ENCODE measurements at regions not wholly inside any gene's neighbourhood (a gene's known extent, or its start where the extent isn't known, plus 50 kb on each side); places are given as distances from the start of the nearest gene placed in this dataset.

DNA sequence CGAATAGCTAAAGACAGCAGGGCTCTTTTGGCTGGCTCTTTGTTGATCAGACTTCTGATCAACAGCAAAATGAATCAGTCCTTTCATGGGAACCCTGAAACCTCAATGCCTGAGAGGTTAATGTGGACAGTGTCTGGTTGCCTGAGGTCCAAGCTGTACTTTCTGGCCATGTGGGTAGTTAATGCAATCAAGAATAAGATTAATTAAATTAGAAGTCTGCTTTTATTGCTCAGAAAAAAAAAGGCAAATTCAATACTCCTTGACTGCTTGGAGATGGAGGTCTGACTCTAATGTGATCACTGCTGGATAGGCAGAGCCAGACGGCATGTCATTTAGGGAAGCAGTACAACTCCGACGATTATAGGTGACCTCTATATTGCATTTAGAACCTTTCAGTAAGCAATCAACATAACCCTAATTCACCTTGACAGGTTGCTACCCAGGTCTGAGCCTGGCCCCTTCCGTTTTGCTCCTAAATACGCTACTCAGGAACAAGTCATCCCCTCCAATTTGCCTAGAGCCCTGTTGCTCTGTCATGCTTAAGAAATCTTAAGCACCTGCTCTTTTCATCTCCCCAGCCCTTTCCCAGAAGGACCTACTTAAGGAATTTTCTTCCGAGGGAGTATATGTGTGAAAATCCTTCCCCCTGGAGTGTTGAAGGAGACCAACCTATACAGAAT lies 370.0 kb upstream of the SPTLC3 start:
- H2AFZ ChIP-seq (ENCODE audit: low read depth, low read length), result no peak overlapping the region
- TF ChIP-seq, protein P1, sequence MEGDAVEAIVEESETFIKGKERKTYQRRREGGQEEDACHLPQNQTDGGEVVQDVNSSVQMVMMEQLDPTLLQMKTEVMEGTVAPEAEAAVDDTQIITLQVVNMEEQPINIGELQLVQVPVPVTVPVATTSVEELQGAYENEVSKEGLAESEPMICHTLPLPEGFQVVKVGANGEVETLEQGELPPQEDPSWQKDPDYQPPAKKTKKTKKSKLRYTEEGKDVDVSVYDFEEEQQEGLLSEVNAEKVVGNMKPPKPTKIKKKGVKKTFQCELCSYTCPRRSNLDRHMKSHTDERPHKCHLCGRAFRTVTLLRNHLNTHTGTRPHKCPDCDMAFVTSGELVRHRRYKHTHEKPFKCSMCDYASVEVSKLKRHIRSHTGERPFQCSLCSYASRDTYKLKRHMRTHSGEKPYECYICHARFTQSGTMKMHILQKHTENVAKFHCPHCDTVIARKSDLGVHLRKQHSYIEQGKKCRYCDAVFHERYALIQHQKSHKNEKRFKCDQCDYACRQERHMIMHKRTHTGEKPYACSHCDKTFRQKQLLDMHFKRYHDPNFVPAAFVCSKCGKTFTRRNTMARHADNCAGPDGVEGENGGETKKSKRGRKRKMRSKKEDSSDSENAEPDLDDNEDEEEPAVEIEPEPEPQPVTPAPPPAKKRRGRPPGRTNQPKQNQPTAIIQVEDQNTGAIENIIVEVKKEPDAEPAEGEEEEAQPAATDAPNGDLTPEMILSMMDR (IDR thresholded peaks at IDR 0.05; ENCODE audit: insufficient read depth, low read depth, low read length), result no peak
- no peak for TF ChIP-seq EZH2 (IDR thresholded peaks at IDR 0.05; ENCODE audit: insufficient read depth, low read length)
- no peak for FAIRE-seq
- Mint-ChIP-seq H3K9me3 (ENCODE audit: unreplicated experiment) (no peaks in the 10 kb centered on the region), H3K4me3 (ENCODE audit: unreplicated experiment) (no peak overlapping the region), H3K27ac (ENCODE audit: unreplicated experiment) (no peak overlapping the region), H3K4me1 (ENCODE audit: low read depth, unreplicated experiment) (no peaks in the 10 kb centered on the region), H3K36me3 (ENCODE audit: low read depth, unreplicated experiment) (no peaks in the 10 kb centered on the region), H3K27me3 (ENCODE audit: low read depth, unreplicated experiment) (no peaks in the 10 kb centered on the region)
- no peaks in the 10 kb centered on the region for H4K20me1 ChIP-seq (ENCODE audit: insufficient read depth, low read length)
- H3K27ac ChIP-seq (ENCODE audit: low read depth, low read length), result no peak overlapping the region
- no peak overlapping the region for H3K4me3 ChIP-seq (ENCODE audit: insufficient read depth, low read depth, low read length)
- no peak for DNase-seq (ENCODE audit: low read depth)
- H3K4me2 ChIP-seq (ENCODE audit: low read length), result no peak overlapping the region
- H3K9ac ChIP-seq (ENCODE audit: low read length), result no peak overlapping the region
- no peaks in the 10 kb centered on the region for H3K79me2 ChIP-seq (ENCODE audit: insufficient read depth, low read length)
- no peaks in the 10 kb centered on the region for H3K27me3 ChIP-seq (ENCODE audit: insufficient read depth, low read length)
- H3K4me1 ChIP-seq (ENCODE audit: insufficient read depth, low read length), result no peaks in the 10 kb centered on the region
- no peaks in the 10 kb centered on the region for H3K36me3 ChIP-seq (ENCODE audit: insufficient read depth, low read length)
- H3K9me3 ChIP-seq (ENCODE audit: insufficient read depth, low read depth, low read length), result no peaks in the 10 kb centered on the region

DNA sequence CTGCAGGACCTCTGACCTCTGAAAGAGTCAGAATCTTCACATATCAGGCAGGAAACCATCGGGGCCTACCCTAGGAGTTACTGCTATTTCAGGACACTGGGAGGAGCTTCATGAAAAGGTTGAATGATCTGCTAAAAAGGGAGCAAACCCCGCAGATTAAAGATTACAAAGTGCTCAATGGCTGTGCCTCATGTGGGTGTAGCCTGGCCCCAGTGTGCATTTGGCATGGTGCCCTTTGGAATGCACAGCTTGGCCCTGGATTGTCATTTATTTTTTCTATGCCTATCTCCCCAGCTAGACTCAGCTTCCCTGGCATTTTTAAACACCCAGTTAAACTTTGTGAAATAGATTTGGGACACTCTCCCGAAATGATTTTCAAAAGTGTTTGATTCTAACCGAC lies 368.5 kb upstream of the SPTLC3 start:
- Mint-ChIP-seq H3K4me1 (ENCODE audit: low read depth, unreplicated experiment) (no peaks in the 10 kb centered on the region), H3K27ac (ENCODE audit: unreplicated experiment) (no peak overlapping the region), H3K27me3 (ENCODE audit: low read depth, unreplicated experiment) (no peaks in the 10 kb centered on the region), H3K36me3 (ENCODE audit: low read depth, unreplicated experiment) (no peaks in the 10 kb centered on the region), H3K9me3 (ENCODE audit: unreplicated experiment) (no peaks in the 10 kb centered on the region), H3K4me3 (ENCODE audit: unreplicated experiment) (no peak overlapping the region)
- no peaks in the 10 kb centered on the region for H3K36me3 ChIP-seq (ENCODE audit: insufficient read depth, low read length)
- no peaks in the 10 kb centered on the region for H3K4me1 ChIP-seq (ENCODE audit: insufficient read depth, low read length)
- FAIRE-seq (no peak), DNase-seq (ENCODE audit: low read depth) (no peak)
- TF ChIP-seq, protein P1 (IDR thresholded peaks at IDR 0.05; ENCODE audit: insufficient read depth, low read depth, low read length), result no peak
- no peak for TF ChIP-seq EZH2 (IDR thresholded peaks at IDR 0.05; ENCODE audit: insufficient read depth, low read length)
- H3K4me3 ChIP-seq (ENCODE audit: insufficient read depth, low read depth, low read length), result no peak overlapping the region
- H3K27ac ChIP-seq (ENCODE audit: low read depth, low read length), result no peak overlapping the region
- H2AFZ ChIP-seq (ENCODE audit: low read depth, low read length), result no peak overlapping the region
- no peaks in the 10 kb centered on the region for H3K9me3 ChIP-seq (ENCODE audit: insufficient read depth, low read depth, low read length)
- H4K20me1 ChIP-seq (ENCODE audit: insufficient read depth, low read length), result no peaks in the 10 kb centered on the region
- H3K79me2 ChIP-seq (ENCODE audit: insufficient read depth, low read length), result no peaks in the 10 kb centered on the region
- no peak overlapping the region for H3K9ac ChIP-seq (ENCODE audit: low read length)
- H3K27me3 ChIP-seq (ENCODE audit: insufficient read depth, low read length), result no peaks in the 10 kb centered on the region
- H3K4me2 ChIP-seq (ENCODE audit: low read length), result no peak overlapping the region

DNA sequence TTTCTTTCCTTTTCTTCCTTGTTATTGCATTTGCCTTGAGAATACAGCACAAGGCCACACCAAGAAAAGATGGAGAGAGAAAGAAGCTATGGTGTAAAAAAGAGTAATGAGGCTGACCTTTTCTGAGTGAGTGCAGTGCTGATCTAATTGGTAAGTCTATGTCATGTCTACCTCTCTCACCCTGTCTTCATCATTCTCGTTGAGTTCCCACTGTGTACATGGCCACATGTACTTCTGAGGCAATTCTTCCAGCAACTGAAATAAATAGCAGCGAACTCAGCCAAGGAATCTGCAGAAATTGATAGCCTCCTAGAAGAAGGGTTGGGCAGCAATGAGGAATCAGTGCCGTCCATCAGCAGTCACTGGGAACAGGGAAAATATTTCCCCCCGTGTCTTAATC lies 367.2 kb upstream of the SPTLC3 start:
- no peak overlapping the region for H3K4me3 Mint-ChIP-seq (ENCODE audit: unreplicated experiment)
- TF ChIP-seq, protein P1 (IDR thresholded peaks at IDR 0.05; ENCODE audit: insufficient read depth, low read depth, low read length), result no peak
- TF ChIP-seq EZH2 (IDR thresholded peaks at IDR 0.05; ENCODE audit: insufficient read depth, low read length), result no peak
- DNase-seq (ENCODE audit: low read depth), result no peak

More for the DNA sequence above, 367.2 kb upstream of the SPTLC3 start:
- no peak for FAIRE-seq
- no peaks in the 10 kb centered on the region for H3K4me1 Mint-ChIP-seq (ENCODE audit: low read depth, unreplicated experiment)
- no peak overlapping the region for H3K27ac Mint-ChIP-seq (ENCODE audit: unreplicated experiment)
- Histone ChIP-seq H3K4me2 (ENCODE audit: low read length) (no peak overlapping the region), H3K9ac (ENCODE audit: low read length) (no peak overlapping the region), H3K79me2 (ENCODE audit: insufficient read depth, low read length) (no peaks in the 10 kb centered on the region), H3K27me3 (ENCODE audit: insufficient read depth, low read length) (no peaks in the 10 kb centered on the region), H3K27ac (ENCODE audit: low read depth, low read length) (no peak overlapping the region), H3K36me3 (ENCODE audit: insufficient read depth, low read length) (no peaks in the 10 kb centered on the region), H3K4me1 (ENCODE audit: insufficient read depth, low read length) (no peaks in the 10 kb centered on the region), H2AFZ (ENCODE audit: low read depth, low read length) (no peak overlapping the region), H3K9me3 (ENCODE audit: insufficient read depth, low read depth, low read length) (no peaks in the 10 kb centered on the region), H4K20me1 (ENCODE audit: insufficient read depth, low read length) (no peaks in the 10 kb centered on the region), H3K4me3 (ENCODE audit: insufficient read depth, low read depth, low read length) (no peak overlapping the region)
- no peaks in the 10 kb centered on the region for H3K9me3 Mint-ChIP-seq (ENCODE audit: unreplicated experiment)
- H3K36me3 Mint-ChIP-seq (ENCODE audit: low read depth, unreplicated experiment), result no peaks in the 10 kb centered on the region
- no peaks in the 10 kb centered on the region for H3K27me3 Mint-ChIP-seq (ENCODE audit: low read depth, unreplicated experiment)
